ENCODE measurements at regions not wholly inside any gene's neighbourhood (a gene's known extent, or its start where the extent isn't known, plus 50 kb on each side); places are given as distances from the start of the nearest gene placed in this dataset.

DNA sequence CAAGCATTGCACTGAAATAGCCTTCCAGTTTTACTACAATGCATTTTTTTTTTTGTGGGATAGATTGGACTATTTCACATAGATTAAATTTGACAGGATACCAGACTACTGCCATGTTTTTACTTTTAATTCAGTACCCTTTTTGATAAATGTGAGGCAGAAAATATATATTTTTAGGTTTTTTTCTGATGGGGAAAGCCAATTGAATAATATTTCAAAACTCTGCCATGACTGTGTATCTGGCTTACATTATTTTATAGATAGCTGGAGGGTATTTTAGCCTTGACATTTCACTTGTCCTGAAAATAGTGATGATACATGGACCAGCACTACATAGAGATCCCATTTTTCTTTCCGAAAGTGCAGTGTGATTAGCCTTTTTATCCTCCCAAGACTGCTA lies 133.5 kb upstream of the PRR16 start:
- TF ChIP-seq, protein P1, sequence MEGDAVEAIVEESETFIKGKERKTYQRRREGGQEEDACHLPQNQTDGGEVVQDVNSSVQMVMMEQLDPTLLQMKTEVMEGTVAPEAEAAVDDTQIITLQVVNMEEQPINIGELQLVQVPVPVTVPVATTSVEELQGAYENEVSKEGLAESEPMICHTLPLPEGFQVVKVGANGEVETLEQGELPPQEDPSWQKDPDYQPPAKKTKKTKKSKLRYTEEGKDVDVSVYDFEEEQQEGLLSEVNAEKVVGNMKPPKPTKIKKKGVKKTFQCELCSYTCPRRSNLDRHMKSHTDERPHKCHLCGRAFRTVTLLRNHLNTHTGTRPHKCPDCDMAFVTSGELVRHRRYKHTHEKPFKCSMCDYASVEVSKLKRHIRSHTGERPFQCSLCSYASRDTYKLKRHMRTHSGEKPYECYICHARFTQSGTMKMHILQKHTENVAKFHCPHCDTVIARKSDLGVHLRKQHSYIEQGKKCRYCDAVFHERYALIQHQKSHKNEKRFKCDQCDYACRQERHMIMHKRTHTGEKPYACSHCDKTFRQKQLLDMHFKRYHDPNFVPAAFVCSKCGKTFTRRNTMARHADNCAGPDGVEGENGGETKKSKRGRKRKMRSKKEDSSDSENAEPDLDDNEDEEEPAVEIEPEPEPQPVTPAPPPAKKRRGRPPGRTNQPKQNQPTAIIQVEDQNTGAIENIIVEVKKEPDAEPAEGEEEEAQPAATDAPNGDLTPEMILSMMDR (IDR thresholded peaks at IDR 0.05), result no peak
- TF ChIP-seq POLR2A (IDR thresholded peaks at IDR 0.05) (no peak), POLR2AphosphoS5 (IDR thresholded peaks at IDR 0.05) (no peak)
